ENCODE measurements at regions not wholly inside any gene's neighbourhood (a gene's known extent, or its start where the extent isn't known, plus 50 kb on each side); places are given as distances from the start of the nearest gene placed in this dataset.

GRCh38 chr17:71071041-71071440, 901.7 kb downstream of the KCNJ2 start:
- H2AFZ ChIP-seq (ENCODE audit: low read length), result no peak overlapping the region
- no peaks in the 10 kb centered on the region for H3K9me3 ChIP-seq (ENCODE audit: low read length)
- H3K9ac ChIP-seq (ENCODE audit: low read length), result no peak overlapping the region
- no peaks in the 10 kb centered on the region for H3K9me2 ChIP-seq (ENCODE audit: low read depth, low read length)
- H3K4me1 ChIP-seq (ENCODE audit: insufficient read depth, low read length, severe bottlenecking), result no peaks in the 10 kb centered on the region
- H3K36me3 ChIP-seq (ENCODE audit: insufficient read depth, low read length), result no peaks in the 10 kb centered on the region
- no peak overlapping the region for H3K4me3 ChIP-seq (ENCODE audit: low read depth, low read length, poor library complexity, severe bottlenecking)
- no peaks in the 10 kb centered on the region for H3F3A ChIP-seq (ENCODE audit: insufficient read depth, low read length)
- TF ChIP-seq CTCF (IDR thresholded peaks at IDR 0.05; ENCODE audit: low read length), result no peak
- H3K79me2 ChIP-seq (ENCODE audit: insufficient read depth, low read length), result no peaks in the 10 kb centered on the region
- no peaks in the 10 kb centered on the region for H4K20me1 ChIP-seq (ENCODE audit: insufficient read depth, low read length)
- no peak overlapping the region for H3K4me2 ChIP-seq (ENCODE audit: low read length)
- H3K27me3 ChIP-seq (ENCODE audit: insufficient read depth, low read length), result no peaks in the 10 kb centered on the region
- H3K27ac ChIP-seq (ENCODE audit: low read depth, low read length, poor library complexity, severe bottlenecking), result no peak overlapping the region

GRCh38 chr17:71071837-71072236, 902.5 kb downstream of the KCNJ2 start:
- Histone ChIP-seq H3K9ac (ENCODE audit: low read length) (no peak overlapping the region), H3K27ac (ENCODE audit: low read depth, low read length, poor library complexity, severe bottlenecking) (no peak overlapping the region), H3F3A (ENCODE audit: insufficient read depth, low read length) (no peaks in the 10 kb centered on the region), H3K79me2 (ENCODE audit: insufficient read depth, low read length) (no peaks in the 10 kb centered on the region), H3K9me2 (ENCODE audit: low read depth, low read length) (no peaks in the 10 kb centered on the region), H4K20me1 (ENCODE audit: insufficient read depth, low read length) (no peaks in the 10 kb centered on the region), H3K36me3 (ENCODE audit: insufficient read depth, low read length) (no peaks in the 10 kb centered on the region), H3K4me2 (ENCODE audit: low read length) (no peak overlapping the region), H2AFZ (ENCODE audit: low read length) (no peak overlapping the region), H3K27me3 (ENCODE audit: insufficient read depth, low read length) (no peaks in the 10 kb centered on the region), H3K9me3 (ENCODE audit: low read length) (no peaks in the 10 kb centered on the region), H3K4me3 (ENCODE audit: low read depth, low read length, poor library complexity, severe bottlenecking) (no peak overlapping the region), H3K4me1 (ENCODE audit: insufficient read depth, low read length, severe bottlenecking) (no peaks in the 10 kb centered on the region)
- TF ChIP-seq EZH2 (IDR thresholded peaks at IDR 0.05; ENCODE audit: borderline replicate concordance, low read length), result no peak
- no peak for TF ChIP-seq CTCF (IDR thresholded peaks at IDR 0.05; ENCODE audit: low read length)

- Histone ChIP-seq H3K9ac (ENCODE audit: low read length) (no peak overlapping the region), H3K9me3 (ENCODE audit: low read length) (no peaks in the 10 kb centered on the region), H3K9me2 (ENCODE audit: low read depth, low read length) (no peaks in the 10 kb centered on the region), H3K4me1 (ENCODE audit: insufficient read depth, low read length, severe bottlenecking) (no peaks in the 10 kb centered on the region), H3F3A (ENCODE audit: insufficient read depth, low read length) (no peaks in the 10 kb centered on the region), H3K36me3 (ENCODE audit: insufficient read depth, low read length) (no peaks in the 10 kb centered on the region), H4K20me1 (ENCODE audit: insufficient read depth, low read length) (no peaks in the 10 kb centered on the region), H3K27ac (ENCODE audit: low read depth, low read length, poor library complexity, severe bottlenecking) (no peak overlapping the region), H3K79me2 (ENCODE audit: insufficient read depth, low read length) (no peaks in the 10 kb centered on the region), H3K4me3 (ENCODE audit: low read depth, low read length, poor library complexity, severe bottlenecking) (no peak overlapping the region), H3K27me3 (ENCODE audit: insufficient read depth, low read length) (no peaks in the 10 kb centered on the region), H3K4me2 (ENCODE audit: low read length) (no peak overlapping the region), H2AFZ (ENCODE audit: low read length) (no peak overlapping the region)
- TF ChIP-seq EZH2 (IDR thresholded peaks at IDR 0.05; ENCODE audit: borderline replicate concordance, low read length) (no peak), CTCF (IDR thresholded peaks at IDR 0.05; ENCODE audit: low read length) (no peak)
These were observed 911.6 kb downstream of the KCNJ2 start for GRCh38 chr17:71080937-71081336.

All from OCI-LY1 (cell line).